ENCODE measurements at regions not wholly inside any gene's neighbourhood (a gene's known extent, or its start where the extent isn't known, plus 50 kb on each side); places are given as distances from the start of the nearest gene placed in this dataset.
"Not testable (repeated sequence)": the region's sequence is repeated elsewhere in the genome, so short reads cannot be mapped to it uniquely, and the experiment has no call there.

DNA sequence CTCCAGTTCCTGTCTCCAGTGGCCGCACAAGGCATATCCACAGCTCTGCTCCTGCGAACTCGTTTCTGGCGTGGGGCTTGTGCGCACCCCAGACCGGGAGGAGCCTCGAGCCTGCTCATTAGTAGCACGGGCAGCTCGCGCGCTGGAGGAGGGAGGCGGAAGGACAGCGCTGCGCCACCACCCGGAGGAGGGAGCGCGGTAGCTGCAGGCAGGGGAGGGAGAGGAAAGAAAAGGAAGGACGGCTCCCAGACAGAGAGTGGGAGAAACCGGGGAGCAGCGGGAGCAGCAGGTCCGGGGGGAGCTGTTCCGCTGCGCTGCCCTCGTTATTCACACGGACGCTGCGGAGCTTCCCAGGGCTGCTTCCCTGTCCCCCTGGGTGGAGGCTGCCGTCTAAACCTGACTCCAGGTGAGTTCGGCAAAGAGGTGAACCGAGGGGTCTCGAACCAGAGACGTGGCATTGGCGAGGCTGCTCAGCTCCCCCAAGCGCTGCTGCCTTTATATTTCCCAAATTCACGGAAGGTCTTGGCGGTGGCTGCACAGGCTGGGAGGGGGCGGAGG lies 121.3 kb upstream of the ZNF717 start:
- TF ChIP-seq, protein P1, sequence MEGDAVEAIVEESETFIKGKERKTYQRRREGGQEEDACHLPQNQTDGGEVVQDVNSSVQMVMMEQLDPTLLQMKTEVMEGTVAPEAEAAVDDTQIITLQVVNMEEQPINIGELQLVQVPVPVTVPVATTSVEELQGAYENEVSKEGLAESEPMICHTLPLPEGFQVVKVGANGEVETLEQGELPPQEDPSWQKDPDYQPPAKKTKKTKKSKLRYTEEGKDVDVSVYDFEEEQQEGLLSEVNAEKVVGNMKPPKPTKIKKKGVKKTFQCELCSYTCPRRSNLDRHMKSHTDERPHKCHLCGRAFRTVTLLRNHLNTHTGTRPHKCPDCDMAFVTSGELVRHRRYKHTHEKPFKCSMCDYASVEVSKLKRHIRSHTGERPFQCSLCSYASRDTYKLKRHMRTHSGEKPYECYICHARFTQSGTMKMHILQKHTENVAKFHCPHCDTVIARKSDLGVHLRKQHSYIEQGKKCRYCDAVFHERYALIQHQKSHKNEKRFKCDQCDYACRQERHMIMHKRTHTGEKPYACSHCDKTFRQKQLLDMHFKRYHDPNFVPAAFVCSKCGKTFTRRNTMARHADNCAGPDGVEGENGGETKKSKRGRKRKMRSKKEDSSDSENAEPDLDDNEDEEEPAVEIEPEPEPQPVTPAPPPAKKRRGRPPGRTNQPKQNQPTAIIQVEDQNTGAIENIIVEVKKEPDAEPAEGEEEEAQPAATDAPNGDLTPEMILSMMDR (conservative IDR thresholded peaks at IDR 0.05; ENCODE audit: low read length) = no peak
- TF ChIP-seq EZH2phosphoT487 (IDR thresholded peaks at IDR 0.05; ENCODE audit: borderline replicate concordance) = no peak
- Histone ChIP-seq H3K9me2 (replicated peaks; ENCODE audit: low read depth, low read length) (no peaks in the 10 kb centered on the region), H3K36me3 (ENCODE audit: insufficient read depth, low read length) (no peaks in the 10 kb centered on the region), H4K20me1 (ENCODE audit: insufficient read depth, low read length, poor library complexity, severe bottlenecking) (no peaks in the 10 kb centered on the region), H3K4me3 (ENCODE audit: low read length, poor library complexity, severe bottlenecking) (no peak overlapping the region), H3K4me1 (ENCODE audit: insufficient read depth, low read length, poor library complexity, severe bottlenecking) (no peaks in the 10 kb centered on the region), H3K9me3 (ENCODE audit: insufficient read depth, low read depth, low read length) (no peaks in the 10 kb centered on the region), H3F3A (ENCODE audit: low read depth) (no peaks in the 10 kb centered on the region), H3K4me2 (ENCODE audit: low read depth, low read length, poor library complexity, severe bottlenecking) (no peak overlapping the region), H3K79me2 (ENCODE audit: insufficient read depth, low read length) (no peaks in the 10 kb centered on the region), H3K9ac (ENCODE audit: low read depth, low read length, poor library complexity, severe bottlenecking) (no peak overlapping the region), H3K27me3 (ENCODE audit: insufficient read depth, low read length, poor library complexity, severe bottlenecking) (no peaks in the 10 kb centered on the region), H2AFZ (ENCODE audit: low read length) (no peak overlapping the region)

DNA sequence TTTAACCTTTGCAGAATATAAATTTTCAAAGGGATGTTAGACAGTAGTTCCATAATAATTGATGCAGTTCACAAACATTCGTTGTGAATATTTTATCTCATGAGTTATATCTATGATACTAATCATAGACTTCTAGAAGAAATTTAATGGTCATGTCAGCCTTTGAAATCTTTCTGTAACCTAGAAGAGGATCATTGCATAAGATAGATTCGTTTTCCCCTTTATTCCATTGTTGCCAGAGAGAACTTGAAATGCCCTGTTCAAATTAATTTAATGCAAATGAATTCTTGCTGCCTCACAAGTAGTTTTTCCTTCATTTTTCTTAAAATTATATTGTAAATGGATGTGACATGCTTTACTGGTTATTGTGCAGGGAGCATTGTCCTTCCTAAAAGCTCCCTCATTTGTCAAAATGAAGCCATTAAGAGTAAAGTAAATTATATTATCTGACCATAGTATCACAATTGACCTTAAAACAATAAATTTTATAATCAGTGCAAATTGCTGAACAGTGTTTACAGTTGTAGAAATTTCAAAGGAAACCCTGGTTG lies 128.5 kb upstream of the ZNF717 start:
- TF ChIP-seq, protein P1 (conservative IDR thresholded peaks at IDR 0.05; ENCODE audit: low read length) = no peak
- Histone ChIP-seq H3K4me3 (ENCODE audit: low read length, poor library complexity, severe bottlenecking) (no peak overlapping the region), H3K9me2 (replicated peaks; ENCODE audit: low read depth, low read length) (no peaks in the 10 kb centered on the region), H3F3A (ENCODE audit: low read depth) (no peaks in the 10 kb centered on the region), H3K4me2 (ENCODE audit: low read depth, low read length, poor library complexity, severe bottlenecking) (no peak overlapping the region), H3K9me3 (ENCODE audit: insufficient read depth, low read depth, low read length) (no peaks in the 10 kb centered on the region), H3K27me3 (ENCODE audit: insufficient read depth, low read length, poor library complexity, severe bottlenecking) (no peaks in the 10 kb centered on the region), H3K36me3 (ENCODE audit: insufficient read depth, low read length) (no peaks in the 10 kb centered on the region), H3K4me1 (ENCODE audit: insufficient read depth, low read length, poor library complexity, severe bottlenecking) (no peaks in the 10 kb centered on the region), H3K79me2 (ENCODE audit: insufficient read depth, low read length) (no peaks in the 10 kb centered on the region), H4K20me1 (ENCODE audit: insufficient read depth, low read length, poor library complexity, severe bottlenecking) (no peaks in the 10 kb centered on the region), H2AFZ (ENCODE audit: low read length) (no peak overlapping the region), H3K9ac (ENCODE audit: low read depth, low read length, poor library complexity, severe bottlenecking) (no peak overlapping the region)

DNA sequence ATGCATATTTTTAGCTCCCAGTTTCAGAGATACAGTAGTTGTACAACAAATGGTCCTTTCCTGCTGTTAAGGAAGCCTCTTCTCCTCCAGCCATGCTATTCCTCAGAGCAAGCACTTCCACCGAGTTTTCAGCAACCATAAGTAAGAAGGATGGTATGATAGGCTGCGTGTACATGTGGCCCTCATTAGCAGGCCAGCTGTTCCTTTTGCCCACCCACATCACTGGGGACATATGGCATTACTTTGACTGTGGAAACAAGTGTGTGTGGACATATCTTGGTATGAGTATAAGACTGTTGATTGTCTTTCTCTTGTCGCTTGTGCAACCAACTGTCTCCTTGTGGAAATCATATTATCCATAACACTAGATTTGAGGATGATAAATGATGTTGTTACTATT lies 129.4 kb upstream of the ZNF717 start:
- not testable (repeated sequence) for H3K79me2 ChIP-seq (ENCODE audit: insufficient read depth, low read length); H3K9me2 ChIP-seq (replicated peaks; ENCODE audit: low read depth, low read length); H3F3A ChIP-seq (ENCODE audit: low read depth); H3K27me3 ChIP-seq (ENCODE audit: insufficient read depth, low read length, poor library complexity, severe bottlenecking); H3K36me3 ChIP-seq (ENCODE audit: insufficient read depth, low read length); H3K4me1 ChIP-seq (ENCODE audit: insufficient read depth, low read length, poor library complexity, severe bottlenecking); H3K4me2 ChIP-seq (ENCODE audit: low read depth, low read length, poor library complexity, severe bottlenecking); H3K4me3 ChIP-seq (ENCODE audit: low read length, poor library complexity, severe bottlenecking); H4K20me1 ChIP-seq (ENCODE audit: insufficient read depth, low read length, poor library complexity, severe bottlenecking); H3K9ac ChIP-seq (ENCODE audit: low read depth, low read length, poor library complexity, severe bottlenecking); H3K9me3 ChIP-seq (ENCODE audit: insufficient read depth, low read depth, low read length); H2AFZ ChIP-seq (ENCODE audit: low read length)

DNA sequence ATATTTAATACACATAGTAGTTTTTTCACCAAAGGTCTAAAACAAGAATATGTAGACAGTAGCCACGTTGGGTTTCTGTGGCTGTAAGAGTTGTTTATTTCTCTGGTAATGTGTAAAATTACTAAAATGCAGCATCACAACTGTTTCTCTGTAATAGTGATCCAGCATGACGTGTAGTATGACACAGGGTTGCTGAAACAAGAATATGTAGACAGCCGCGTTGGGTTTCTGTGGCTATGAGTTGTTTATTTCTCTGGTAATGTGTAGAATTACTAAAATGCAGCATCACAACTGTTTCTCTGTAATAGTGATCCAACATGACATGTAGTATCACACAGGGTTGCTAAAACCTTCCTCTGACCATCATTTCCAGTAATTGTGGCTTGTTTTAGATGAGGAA lies 153.6 kb upstream of the ZNF717 start:
- no peaks in the 10 kb centered on the region for H3K36me3 ChIP-seq (ENCODE audit: insufficient read depth, low read length)
- no peak overlapping the region for H3K4me2 ChIP-seq (ENCODE audit: low read depth, low read length, poor library complexity, severe bottlenecking)
- H3K4me3 ChIP-seq (ENCODE audit: low read length, poor library complexity, severe bottlenecking) = no peak overlapping the region
- no peaks in the 10 kb centered on the region for H3K79me2 ChIP-seq (ENCODE audit: insufficient read depth, low read length)
- no peaks in the 10 kb centered on the region for H3K9me3 ChIP-seq (ENCODE audit: insufficient read depth, low read depth, low read length)
- H2AFZ ChIP-seq (ENCODE audit: low read length) = no peak overlapping the region
- no peaks in the 10 kb centered on the region for H4K20me1 ChIP-seq (ENCODE audit: insufficient read depth, low read length, poor library complexity, severe bottlenecking)
- H3K9me2 ChIP-seq (replicated peaks; ENCODE audit: low read depth, low read length) = no peaks in the 10 kb centered on the region
- no peak overlapping the region for H3K9ac ChIP-seq (ENCODE audit: low read depth, low read length, poor library complexity, severe bottlenecking)
- TF ChIP-seq EZH2phosphoT487 (IDR thresholded peaks at IDR 0.05; ENCODE audit: borderline replicate concordance) = no peak
- TF ChIP-seq, protein P1 (conservative IDR thresholded peaks at IDR 0.05; ENCODE audit: low read length) = no peak
- H3K4me1 ChIP-seq (ENCODE audit: insufficient read depth, low read length, poor library complexity, severe bottlenecking) = no peaks in the 10 kb centered on the region
- no peaks in the 10 kb centered on the region for H3K27me3 ChIP-seq (ENCODE audit: insufficient read depth, low read length, poor library complexity, severe bottlenecking)
- no peaks in the 10 kb centered on the region for H3F3A ChIP-seq (ENCODE audit: low read depth)

All from Loucy (cell line).